Activated T-helper 17 cell treated with anti-CD3 and anti-CD28 coated beads, Interleukin-2, amount 50 U/mL, for 72 hours (primary cell): ENCODE measurements at regions not wholly inside any gene's neighbourhood (a gene's known extent, or its start where the extent isn't known, plus 50 kb on each side); places are given as distances from the start of the nearest gene placed in this dataset.
"Not testable (repeated sequence)": the region's sequence is repeated elsewhere in the genome, so short reads cannot be mapped to it uniquely, and the experiment has no call there.

Experiments
- ATAC-seq: fragments of 150-1000 bp; cut with Tn5 transposase; replicated peaks from 2 replicates; pipeline ENCODE4 v1.10.0; 2021; ENCODE audit warnings: mild to moderate bottlenecking, moderate library complexity
- H3K27ac Mint-ChIP-seq: one replicate; pipeline ENCODE4 v1.8.0; 2022; ENCODE audit warnings: mixed read lengths
- H3K27me3 Mint-ChIP-seq: one replicate; pipeline ENCODE4 v1.8.0; 2022; ENCODE audit warnings: mixed read lengths
- H3K36me3 Mint-ChIP-seq: one replicate; pipeline ENCODE4 v1.8.0; 2022; ENCODE audit warnings: low read depth, mild to moderate bottlenecking, mixed read lengths
- H3K4me1 Mint-ChIP-seq: one replicate; pipeline ENCODE4 v1.8.0; 2022; ENCODE audit warnings: mixed read lengths
- H3K4me3 Mint-ChIP-seq: one replicate; pipeline ENCODE4 v1.8.0; 2022; ENCODE audit warnings: mild to moderate bottlenecking, mixed read lengths
- H3K9me3 Mint-ChIP-seq: one replicate; pipeline ENCODE4 v1.8.0; 2022; ENCODE audit warnings: mixed read lengths

DNA sequence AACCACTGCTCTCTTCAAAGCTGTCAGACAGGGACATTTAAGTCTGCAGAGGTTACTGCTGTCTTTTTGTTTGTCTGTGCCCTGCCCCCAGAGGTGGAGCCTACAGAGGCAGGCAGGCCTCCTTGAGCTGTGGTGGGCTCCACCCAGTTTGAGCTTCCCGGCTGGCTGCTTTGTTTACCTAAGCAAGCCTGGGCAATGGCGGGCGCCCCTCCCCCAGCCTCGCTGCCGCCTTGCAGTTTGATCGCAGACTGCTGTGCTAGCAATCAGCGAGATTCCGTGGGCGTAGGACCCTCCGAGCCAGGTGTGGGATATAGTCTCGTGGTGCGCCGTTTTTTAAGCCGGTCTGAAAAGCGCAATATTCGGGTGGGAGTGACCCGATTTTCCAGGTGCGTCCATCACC is 586.9 kb downstream of the HTR1B start:
- H3K36me3 Mint-ChIP-seq, H3K27ac Mint-ChIP-seq, H3K4me3 Mint-ChIP-seq, ATAC-seq, H3K4me1 Mint-ChIP-seq, H3K9me3 Mint-ChIP-seq, H3K27me3 Mint-ChIP-seq: not testable (repeated sequence)

DNA sequence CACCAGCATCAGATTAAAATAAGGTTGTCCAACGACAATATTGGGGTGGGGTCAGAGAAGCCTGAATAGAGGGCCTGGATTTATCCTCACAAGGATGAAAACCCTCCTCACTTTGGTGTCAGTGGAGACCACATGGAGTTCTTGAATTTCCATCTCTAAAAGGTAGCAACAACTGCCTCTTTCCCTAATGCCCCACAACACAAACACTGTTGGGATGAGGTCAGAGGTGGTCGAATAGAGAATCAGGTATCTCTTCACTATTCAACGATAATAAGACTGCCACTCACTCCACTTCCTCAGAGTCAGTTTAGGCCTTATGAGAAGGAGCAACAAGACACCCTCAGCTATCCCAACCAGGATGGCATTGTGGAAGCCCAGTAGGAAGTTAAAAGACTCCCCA is 596.1 kb downstream of the HTR1B start:
- no peak overlapping the region for H3K27ac Mint-ChIP-seq
- H3K9me3 Mint-ChIP-seq: peaks cover 3% of the 10 kb centered on the region
- no peaks in the 10 kb centered on the region for H3K27me3 Mint-ChIP-seq
- no peak overlapping the region for H3K4me3 Mint-ChIP-seq
- no peak for ATAC-seq
- H3K4me1 Mint-ChIP-seq: no peaks in the 10 kb centered on the region
- no peaks in the 10 kb centered on the region for H3K36me3 Mint-ChIP-seq

DNA sequence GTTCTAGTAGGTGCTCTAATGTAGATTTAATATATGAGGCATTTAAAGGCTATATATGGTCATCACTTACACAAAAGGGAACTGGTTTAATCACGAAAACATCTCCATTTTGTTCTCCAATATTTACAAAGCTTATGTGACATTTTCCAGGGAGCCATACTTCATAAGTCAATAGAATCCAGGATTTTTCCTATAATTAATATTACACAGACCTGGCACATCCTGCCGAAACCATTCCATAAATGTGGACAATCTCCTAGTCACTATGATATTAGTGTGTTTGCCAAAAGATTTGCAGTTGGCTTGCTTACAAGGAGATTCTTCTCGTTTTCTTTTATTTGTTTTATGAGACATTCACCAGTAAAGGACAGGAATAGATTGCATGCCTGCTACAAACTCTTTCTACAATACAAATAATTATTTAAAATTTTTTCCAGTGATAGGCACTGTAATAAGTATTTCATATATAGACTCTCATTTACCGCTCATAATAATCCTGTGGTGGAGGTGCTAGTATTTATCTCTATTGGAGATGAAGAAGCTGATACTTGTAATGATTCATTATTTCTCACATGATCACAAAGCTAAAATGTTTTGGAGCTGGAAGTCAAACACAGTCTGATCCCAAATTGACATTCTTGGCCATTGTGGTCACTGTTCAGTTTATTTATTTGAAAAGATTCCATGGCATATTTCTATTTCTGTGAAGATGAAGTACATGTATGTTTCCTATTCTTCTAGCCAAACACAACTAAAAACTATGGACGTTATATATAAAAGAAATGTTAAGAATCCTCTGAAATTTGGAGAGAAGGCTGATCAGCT is 597.0 kb downstream of the HTR1B start:
- Mint-ChIP-seq H3K4me1 (no peaks in the 10 kb centered on the region), H3K36me3 (no peaks in the 10 kb centered on the region), H3K4me3 (no peak overlapping the region), H3K27me3 (no peaks in the 10 kb centered on the region), H3K9me3 (peaks cover 7% of the 10 kb centered on the region), H3K27ac (no peak overlapping the region)
- no peak for ATAC-seq

DNA sequence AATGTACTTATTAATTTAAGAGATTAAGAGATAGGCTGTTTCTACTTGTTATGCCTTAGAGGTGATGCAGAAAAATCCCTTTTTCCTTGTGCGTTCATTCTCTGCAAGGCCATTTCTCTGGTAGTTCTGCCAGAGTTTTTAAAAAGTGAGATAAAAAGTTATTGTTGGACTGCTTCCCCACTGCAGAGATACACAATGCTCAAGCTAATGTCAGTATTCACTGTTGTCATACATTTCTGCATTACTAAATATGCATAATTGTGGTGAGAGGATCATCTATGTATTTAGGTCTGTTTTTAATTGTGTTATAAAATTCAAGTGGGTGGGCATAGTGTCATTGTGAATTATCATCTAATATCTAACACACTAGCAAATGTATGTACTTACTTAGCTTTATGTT is 600.4 kb downstream of the HTR1B start:
- no peaks in the 10 kb centered on the region for H3K4me1 Mint-ChIP-seq

DNA sequence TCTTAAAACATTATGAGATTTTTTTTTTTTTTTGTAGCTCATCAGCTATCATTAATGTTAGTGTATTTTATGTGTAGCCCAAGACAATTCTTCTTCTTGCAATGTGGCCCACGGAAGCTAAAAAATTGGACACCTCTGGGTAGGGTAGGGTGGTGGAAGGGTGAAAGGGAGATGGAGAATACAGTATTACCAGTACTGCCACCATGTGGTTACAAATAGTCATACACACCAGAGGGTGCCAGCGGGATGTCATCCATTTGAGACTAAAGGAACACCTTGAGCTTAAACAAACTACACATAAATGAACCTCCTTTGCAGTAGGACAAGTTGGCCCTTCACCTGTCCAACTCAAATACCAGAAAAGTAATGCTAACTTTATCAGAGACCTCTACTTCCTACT is 601.9 kb downstream of the HTR1B start:
- H3K36me3 Mint-ChIP-seq: no peaks in the 10 kb centered on the region
- no peaks in the 10 kb centered on the region for H3K27me3 Mint-ChIP-seq
- no peak for ATAC-seq
- H3K4me1 Mint-ChIP-seq: no peaks in the 10 kb centered on the region
- no peak overlapping the region for H3K4me3 Mint-ChIP-seq
- H3K9me3 Mint-ChIP-seq: peaks cover 4% of the 10 kb centered on the region
- H3K27ac Mint-ChIP-seq: no peak overlapping the region

More for the DNA sequence above, 600.4 kb downstream of the HTR1B start:
- H3K4me3 Mint-ChIP-seq: no peak overlapping the region
- no peak overlapping the region for H3K27ac Mint-ChIP-seq
- peaks cover 4% of the 10 kb centered on the region for H3K9me3 Mint-ChIP-seq
- H3K27me3 Mint-ChIP-seq: no peaks in the 10 kb centered on the region
- H3K36me3 Mint-ChIP-seq: no peaks in the 10 kb centered on the region
- ATAC-seq: no peak

DNA sequence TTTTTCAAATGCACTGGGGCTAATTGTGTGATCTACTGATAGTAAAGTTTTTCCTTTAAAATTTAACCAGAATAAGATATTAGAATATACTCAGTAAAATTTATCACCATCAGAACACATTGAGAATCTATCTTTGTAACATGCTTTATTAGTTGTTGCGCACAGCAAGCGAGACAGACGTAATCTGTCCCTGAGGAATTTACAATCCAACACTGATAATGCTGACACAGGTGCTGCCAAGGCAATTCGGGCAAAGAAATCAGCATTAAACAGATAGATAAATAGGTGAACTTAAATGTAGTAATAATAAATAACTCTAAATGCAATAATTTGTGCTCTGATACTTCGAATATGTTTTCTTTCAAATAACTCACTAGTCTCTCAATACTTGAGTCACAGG is 607.2 kb downstream of the HTR1B start:
- Mint-ChIP-seq H3K4me1 (no peaks in the 10 kb centered on the region), H3K9me3 (peaks cover 12% of the 10 kb centered on the region), H3K27me3 (no peaks in the 10 kb centered on the region), H3K4me3 (no peak overlapping the region), H3K27ac (no peak overlapping the region), H3K36me3 (no peaks in the 10 kb centered on the region)
- no peak for ATAC-seq

DNA sequence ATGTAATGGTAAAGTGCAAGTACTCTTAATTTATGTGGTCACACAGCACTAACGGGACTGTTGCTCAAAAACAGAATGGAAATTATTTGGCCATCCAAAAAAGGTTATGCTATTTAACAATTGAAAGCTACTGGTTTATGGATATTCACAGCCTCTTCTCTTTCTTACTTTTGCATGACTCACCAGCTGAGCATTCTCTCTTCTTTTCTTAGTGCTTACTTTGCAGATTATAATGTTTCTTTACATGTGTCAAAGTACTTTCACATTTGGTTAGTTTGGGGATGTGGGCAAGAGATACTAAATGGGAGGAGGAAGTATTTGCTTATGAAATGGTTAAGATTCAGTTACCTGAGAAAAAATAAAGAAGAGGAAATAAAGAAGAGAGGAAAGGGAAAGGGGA is 610.5 kb downstream of the HTR1B start:
- no peak overlapping the region for H3K27ac Mint-ChIP-seq
- H3K4me3 Mint-ChIP-seq: no peak overlapping the region
- no peak for ATAC-seq
- peaks cover 18% of the 10 kb centered on the region for H3K9me3 Mint-ChIP-seq
- H3K27me3 Mint-ChIP-seq: no peaks in the 10 kb centered on the region
- H3K4me1 Mint-ChIP-seq: no peaks in the 10 kb centered on the region
- H3K36me3 Mint-ChIP-seq: no peaks in the 10 kb centered on the region

DNA sequence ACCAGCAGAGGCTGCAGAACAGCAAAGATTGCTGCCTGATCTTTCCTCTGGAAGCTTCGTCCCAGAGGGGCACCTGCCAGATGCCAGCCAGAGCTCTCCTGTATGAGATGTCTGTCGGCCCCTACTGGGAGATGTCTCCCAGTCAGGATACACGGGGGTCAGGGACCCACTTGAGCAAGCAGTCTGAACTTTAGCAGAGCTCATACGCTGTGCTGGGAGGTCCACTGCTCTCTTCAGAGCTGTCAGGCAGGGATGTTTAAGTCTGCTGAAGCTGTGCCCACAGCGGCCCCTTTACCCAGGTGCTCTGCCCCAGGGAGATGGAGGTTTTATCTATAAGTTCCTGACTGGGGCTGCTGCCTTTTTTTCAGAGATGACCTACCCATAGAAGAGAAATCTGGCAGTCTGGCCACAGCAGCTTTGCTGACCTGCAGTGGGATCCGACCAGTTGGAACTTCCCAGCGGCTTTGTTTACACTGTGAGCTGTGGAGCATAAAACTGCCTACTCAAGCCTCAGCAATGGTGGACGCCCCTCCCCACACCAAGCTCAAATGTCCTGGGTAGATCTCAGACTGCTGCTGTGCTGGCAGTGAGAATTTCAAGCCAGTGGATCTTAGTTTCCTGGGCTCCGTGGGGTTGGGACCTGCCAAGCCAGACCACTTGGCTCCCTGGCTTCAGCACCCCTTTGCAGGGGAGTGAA is 613.9 kb downstream of the HTR1B start:
- H3K27ac Mint-ChIP-seq, H3K27me3 Mint-ChIP-seq, H3K4me1 Mint-ChIP-seq, H3K36me3 Mint-ChIP-seq, ATAC-seq, H3K4me3 Mint-ChIP-seq: not testable (repeated sequence)
- H3K9me3 Mint-ChIP-seq: peaks cover 29% of the 10 kb centered on the region

DNA sequence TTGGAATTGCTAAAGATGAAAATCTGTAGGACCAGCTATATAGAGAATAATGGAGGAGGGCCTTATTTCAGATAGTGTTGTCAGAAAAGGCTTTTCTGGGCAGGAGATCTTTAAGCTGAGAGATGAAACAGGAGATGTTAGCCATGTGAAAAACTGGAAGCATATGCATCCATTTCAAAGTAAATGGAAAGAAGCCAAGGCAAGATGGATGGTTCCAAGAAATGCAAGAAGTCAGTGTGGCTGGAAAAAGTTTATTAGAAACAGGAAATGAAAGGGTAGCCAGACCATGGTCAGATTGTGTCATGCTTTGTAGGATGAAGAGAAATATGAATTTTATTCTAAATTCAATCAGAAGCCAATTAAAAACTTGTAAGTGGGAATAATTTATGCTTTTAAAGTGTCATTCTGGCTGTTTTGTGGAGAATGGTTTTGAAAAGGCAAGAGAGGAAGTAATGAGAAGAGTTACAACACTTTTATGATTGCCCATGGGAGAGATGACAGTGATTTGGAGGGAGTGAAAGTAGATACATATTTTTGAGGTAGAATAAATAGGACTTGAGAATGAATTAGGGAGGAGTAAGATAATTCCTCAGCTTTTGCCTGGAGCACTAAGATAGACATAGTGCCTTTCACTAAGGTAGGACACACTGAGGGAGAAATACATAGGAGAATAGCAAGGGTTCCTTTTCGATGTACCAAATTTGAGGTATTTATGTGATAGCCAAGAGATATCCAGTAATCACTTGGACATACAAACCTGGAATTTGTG is 620.1 kb downstream of the HTR1B start:
- no peak overlapping the region for H3K27ac Mint-ChIP-seq
- H3K36me3 Mint-ChIP-seq: no peaks in the 10 kb centered on the region
- H3K4me3 Mint-ChIP-seq: no peak overlapping the region
- H3K9me3 Mint-ChIP-seq: peaks cover 24% of the 10 kb centered on the region
- ATAC-seq: no peak
- no peaks in the 10 kb centered on the region for H3K27me3 Mint-ChIP-seq
- no peaks in the 10 kb centered on the region for H3K4me1 Mint-ChIP-seq

DNA sequence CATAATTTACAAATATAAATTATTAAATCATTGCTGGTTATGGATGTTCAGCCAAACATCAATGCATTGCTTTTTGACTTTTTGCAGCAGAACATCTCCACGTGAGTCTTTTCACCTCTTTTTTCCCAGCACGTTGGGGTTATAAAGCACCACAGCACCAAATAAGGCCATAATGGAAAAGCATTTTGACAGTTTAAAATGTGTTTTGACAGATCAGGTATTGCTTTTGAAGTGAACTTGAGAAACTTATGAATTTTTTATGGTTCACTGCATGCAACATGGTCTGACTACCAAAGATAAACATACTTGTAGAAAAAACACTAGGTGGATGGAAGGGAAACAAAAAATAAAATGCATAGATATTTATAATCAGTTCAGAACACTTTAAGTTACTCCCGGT is 622.4 kb downstream of the HTR1B start:
- H3K27me3 Mint-ChIP-seq: no peaks in the 10 kb centered on the region
- ATAC-seq: no peak
- H3K9me3 Mint-ChIP-seq: peaks cover 9% of the 10 kb centered on the region
- H3K27ac Mint-ChIP-seq: no peak overlapping the region
- H3K4me1 Mint-ChIP-seq: no peaks in the 10 kb centered on the region
- H3K4me3 Mint-ChIP-seq: no peak overlapping the region
- H3K36me3 Mint-ChIP-seq: no peaks in the 10 kb centered on the region

DNA sequence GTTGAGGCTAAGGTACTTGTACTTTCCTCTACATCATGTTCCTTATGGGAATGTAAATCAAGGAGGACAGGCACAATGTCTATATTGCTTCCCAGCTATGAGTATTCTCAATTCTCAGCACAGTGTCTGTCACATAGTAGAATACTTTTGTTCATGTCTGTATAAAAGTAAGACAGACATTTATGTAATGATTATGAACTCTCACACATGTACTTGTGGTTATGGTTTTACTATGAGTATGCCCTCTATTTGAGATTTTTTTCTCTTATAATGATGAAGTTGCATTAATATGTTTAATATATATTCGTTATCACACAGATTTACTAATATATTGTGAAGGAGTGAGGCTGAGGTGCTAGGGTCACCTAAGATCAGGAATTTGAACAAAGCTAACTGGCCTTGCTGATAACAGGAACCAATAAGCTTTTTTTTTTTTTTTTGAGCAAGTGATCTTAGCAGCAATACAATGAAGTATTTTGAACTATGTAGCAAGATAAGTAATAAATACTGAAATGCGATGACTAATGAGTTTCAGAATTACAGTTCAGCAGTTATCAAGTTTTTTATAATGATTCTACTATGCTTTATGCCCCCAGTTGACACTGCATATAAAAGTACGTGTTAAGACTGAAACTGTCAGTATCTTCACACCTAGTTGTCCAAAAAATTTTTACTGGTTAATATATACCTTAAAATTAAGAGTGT is 623.1 kb downstream of the HTR1B start:
- Mint-ChIP-seq H3K27me3 (no peaks in the 10 kb centered on the region), H3K27ac (no peak overlapping the region), H3K4me1 (no peaks in the 10 kb centered on the region), H3K9me3 (peaks cover 8% of the 10 kb centered on the region), H3K4me3 (no peak overlapping the region), H3K36me3 (no peaks in the 10 kb centered on the region)
- ATAC-seq: no peak

DNA sequence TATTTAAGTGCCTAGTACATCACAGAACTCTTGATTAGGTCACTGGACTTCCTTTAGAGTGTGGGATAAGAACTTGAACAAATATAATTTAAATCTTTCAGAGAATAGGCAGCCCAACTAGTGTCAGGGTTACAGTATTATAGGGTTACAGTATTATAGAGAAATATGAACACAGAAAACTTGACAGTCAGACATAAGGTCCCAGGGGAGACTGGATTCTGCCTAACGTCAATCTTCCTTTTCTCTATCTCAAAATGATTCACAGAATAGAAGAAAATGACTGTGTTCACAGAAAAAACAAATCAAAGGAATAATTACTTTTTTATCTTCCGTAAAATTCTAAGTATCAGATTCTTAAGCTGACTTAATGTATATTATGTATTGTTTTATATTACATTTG is 623.8 kb downstream of the HTR1B start:
- Mint-ChIP-seq H3K27me3 (no peaks in the 10 kb centered on the region), H3K4me3 (no peak overlapping the region), H3K9me3 (peaks cover 8% of the 10 kb centered on the region), H3K36me3 (no peaks in the 10 kb centered on the region), H3K27ac (no peak overlapping the region), H3K4me1 (no peaks in the 10 kb centered on the region)
- ATAC-seq: no peak

DNA sequence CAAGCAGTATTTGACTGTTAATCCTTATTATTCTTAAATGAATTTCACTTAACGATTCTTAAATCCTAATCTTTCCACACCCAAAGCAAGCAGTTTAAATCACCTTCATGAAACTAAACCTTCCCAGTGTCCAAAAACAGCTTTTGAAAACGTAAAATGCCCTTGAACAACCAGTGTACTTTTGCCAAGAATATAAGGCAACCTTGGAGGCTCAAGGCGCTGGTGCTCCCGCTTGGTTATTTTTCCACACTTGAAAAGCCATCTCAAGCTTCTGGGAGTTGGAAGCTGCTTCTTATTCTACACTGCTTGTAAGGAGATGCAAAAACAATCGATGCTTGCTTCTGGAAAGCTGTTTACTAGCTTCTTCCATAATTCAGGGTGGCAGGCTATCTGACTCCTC is 625.7 kb downstream of the HTR1B start:
- no peaks in the 10 kb centered on the region for H3K36me3 Mint-ChIP-seq

DNA sequence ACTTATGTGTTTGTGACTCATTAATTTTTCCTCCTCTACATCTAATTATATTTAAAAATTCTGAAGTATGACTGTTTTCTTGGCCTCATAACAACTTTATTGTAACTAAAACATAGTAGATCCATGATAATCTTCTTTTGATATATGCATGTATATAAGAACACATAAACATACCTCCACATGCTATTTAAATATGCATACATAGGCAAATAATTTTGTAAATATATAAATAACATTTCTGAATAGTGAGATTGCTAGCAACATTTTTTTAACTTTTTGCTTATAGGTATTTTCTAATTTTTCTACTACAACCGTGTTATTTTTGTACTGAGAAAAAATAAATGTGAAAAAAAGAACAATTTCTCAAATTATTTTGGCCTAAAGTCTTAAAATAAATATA is 627.6 kb downstream of the HTR1B start:
- no peaks in the 10 kb centered on the region for H3K27me3 Mint-ChIP-seq
- no peak for ATAC-seq
- H3K9me3 Mint-ChIP-seq: peaks cover 3% of the 10 kb centered on the region
- H3K4me1 Mint-ChIP-seq: no peaks in the 10 kb centered on the region
- no peaks in the 10 kb centered on the region for H3K36me3 Mint-ChIP-seq
- H3K4me3 Mint-ChIP-seq: no peak overlapping the region
- H3K27ac Mint-ChIP-seq: no peak overlapping the region

More for the DNA sequence above, 625.7 kb downstream of the HTR1B start:
- H3K27ac Mint-ChIP-seq: no peak overlapping the region
- H3K27me3 Mint-ChIP-seq: no peaks in the 10 kb centered on the region
- no peak for ATAC-seq
- H3K4me1 Mint-ChIP-seq: no peaks in the 10 kb centered on the region
- H3K4me3 Mint-ChIP-seq: no peak overlapping the region
- peaks cover 9% of the 10 kb centered on the region for H3K9me3 Mint-ChIP-seq
